Trophoblast cell (in vitro differentiated cells and primary cell): ENCODE measurements at regions not wholly inside any gene's neighbourhood (a gene's known extent, or its start where the extent isn't known, plus 50 kb on each side); places are given as distances from the start of the nearest gene placed in this dataset.

Experiments
- DNase-seq, 2 donors: peaks; one replicate each; pipeline ENCODE4 v3.0.0-alpha.2; 2016
- H2AFZ ChIP-seq: 2 replicates; pipeline ENCODE4 v1.6.1; 2013; ENCODE audit warnings: low read length, moderate library complexity, mild to moderate bottlenecking; ENCODE audit not compliant: insufficient read depth, poor library complexity
- H2AK5ac ChIP-seq: 2 replicates; pipeline ENCODE4 v1.6.1; 2013; ENCODE audit warnings: mild to moderate bottlenecking, low read length
- H2BK120ac ChIP-seq: 2 replicates; pipeline ENCODE4 v1.6.1; 2013; ENCODE audit warnings: low read length, mild to moderate bottlenecking, moderate library complexity; ENCODE audit not compliant: insufficient read depth, poor library complexity
- H2BK12ac ChIP-seq: 2 replicates; pipeline ENCODE4 v1.6.1; 2013; ENCODE audit warnings: mild to moderate bottlenecking, low read length, moderate library complexity
- H2BK5ac ChIP-seq: 2 replicates; pipeline ENCODE4 v1.6.1; 2013; ENCODE audit warnings: low read length, low read depth, moderate library complexity, mild to moderate bottlenecking; ENCODE audit not compliant: poor library complexity
- H3K14ac ChIP-seq: 2 replicates; pipeline ENCODE4 v1.6.1; 2013; ENCODE audit warnings: mild to moderate bottlenecking, low read length
- H3K18ac ChIP-seq: 2 replicates; pipeline ENCODE4 v1.6.1; 2013; ENCODE audit warnings: mild to moderate bottlenecking, low read length
- H3K23ac ChIP-seq: 2 replicates; pipeline ENCODE4 v1.6.1; 2013; ENCODE audit warnings: low read length
- H3K27ac ChIP-seq: 2 replicates; pipeline ENCODE4 v1.5.1; 2013; ENCODE audit warnings: low read depth, mild to moderate bottlenecking, inconsistent platforms, low read length, moderate library complexity
- H3K27me3 ChIP-seq: 2 replicates; pipeline ENCODE4 v1.6.1; 2013; ENCODE audit warnings: inconsistent platforms, mild to moderate bottlenecking, low read length, moderate library complexity; ENCODE audit not compliant: insufficient read depth
- H3K36me3 ChIP-seq, 2 experiments: 1 replicate in 1 of 2; 2 replicates in 1 of 2; pipeline ENCODE4 v1.6.1; 2013; ENCODE audit warnings: low read length in 2 of 2, mild to moderate bottlenecking in 2 of 2, moderate library complexity in 1 of 2; ENCODE audit not compliant: insufficient read depth in 2 of 2, control insufficient read depth in 1 of 2
- H3K4ac ChIP-seq: 2 replicates; pipeline ENCODE4 v1.6.1; 2013; ENCODE audit warnings: low read depth, mild to moderate bottlenecking, low read length, moderate library complexity
- H3K4me1 ChIP-seq, 2 experiments: 1 replicate in 1 of 2; 2 replicates in 1 of 2; pipeline ENCODE4 v1.6.1; 2013; ENCODE audit warnings: low read length in 2 of 2, mild to moderate bottlenecking in 2 of 2, moderate library complexity in 1 of 2; ENCODE audit not compliant: insufficient read depth in 2 of 2, control insufficient read depth in 1 of 2
- H3K4me2 ChIP-seq: 2 replicates; pipeline ENCODE4 v1.6.1; 2013; ENCODE audit warnings: inconsistent platforms, mild to moderate bottlenecking, low read length, moderate library complexity
- H3K4me3 ChIP-seq: 2 replicates; pipeline ENCODE4 v1.5.1; 2013; ENCODE audit warnings: mild to moderate bottlenecking, low read depth, low read length, inconsistent platforms
- H3K79me1 ChIP-seq: one replicate; pipeline ENCODE4 v1.6.1; 2013; ENCODE audit warnings: low read length
- H3K79me2 ChIP-seq: 2 replicates; pipeline ENCODE4 v1.6.1; 2013; ENCODE audit warnings: low read length, mild to moderate bottlenecking; ENCODE audit not compliant: control insufficient read depth, insufficient read depth, poor library complexity
- H3K9ac ChIP-seq: 2 replicates; pipeline ENCODE4 v1.6.1; 2013; ENCODE audit warnings: mild to moderate bottlenecking, low read length
- H3K9me3 ChIP-seq: 2 replicates; pipeline ENCODE4 v1.6.1; 2013; ENCODE audit warnings: low read depth, mild to moderate bottlenecking, control low read depth, inconsistent platforms, low read length; ENCODE audit not compliant: insufficient read depth
- H4K12ac ChIP-seq: 2 replicates; pipeline ENCODE4 v1.6.1; 2013; ENCODE audit warnings: low read depth, mild to moderate bottlenecking, low read length, moderate library complexity
- H4K8ac ChIP-seq: 2 replicates; pipeline ENCODE4 v1.6.1; 2013; ENCODE audit warnings: low read depth, mild to moderate bottlenecking, low read length, moderate library complexity
- H4K91ac ChIP-seq: one replicate; pipeline ENCODE4 v1.6.1; 2013; ENCODE audit warnings: low read depth, mild to moderate bottlenecking, low read length, moderate library complexity
- WGBS: extraction: QIAGEN DNeasy Blood & Tissue Kit; methylation state at CpG from one replicate; pipeline ENCODE4 v1.1.7; 2013; ENCODE audit warnings: missing lambda C conversion rate; ENCODE audit not compliant: insufficient read length, insufficient coverage; ENCODE audit errors: extremely low coverage; 5-methylcytosine and 5-hydroxymethylcytosine counted together

GRCh38 chr5:93870649-93871048 lies 129.2 kb upstream of the POU5F2 start:
- no peak overlapping the region for H3K14ac ChIP-seq
- no peak overlapping the region for H2BK5ac ChIP-seq
- no peaks in the 10 kb centered on the region for H3K79me1 ChIP-seq
- no peak overlapping the region for H3K4me2 ChIP-seq
- no peak for DNase-seq
- no peak overlapping the region for H3K23ac ChIP-seq
- no peak overlapping the region for H2BK12ac ChIP-seq
- no peak overlapping the region for H2AFZ ChIP-seq
- H3K79me2 ChIP-seq: no peaks in the 10 kb centered on the region
- H4K12ac ChIP-seq: no peak overlapping the region
- no peaks in the 10 kb centered on the region for H3K27me3 ChIP-seq
- H3K36me3 ChIP-seq: no peaks in the 10 kb centered on the region
- no peak overlapping the region for H3K27ac ChIP-seq
- H3K4ac ChIP-seq: no peak overlapping the region
- H3K18ac ChIP-seq: no peak overlapping the region
- H3K9me3 ChIP-seq: no peaks in the 10 kb centered on the region
- no peak overlapping the region for H4K91ac ChIP-seq
- H3K9ac ChIP-seq: no peak overlapping the region
- no peak overlapping the region for H2AK5ac ChIP-seq
- no peak overlapping the region for H2BK120ac ChIP-seq
- H3K4me1 ChIP-seq: peaks cover 0 to 2% of the 10 kb centered on the region in 2 experiments
- no peak overlapping the region for H3K4me3 ChIP-seq
- no peak overlapping the region for H4K8ac ChIP-seq
- no CpG with 5 or more reads among the region's 3 CpGs for WGBS

GRCh38 chr5:93868851-93869250 lies 127.5 kb upstream of the POU5F2 start:
- H2BK12ac ChIP-seq: no peak overlapping the region
- no peaks in the 10 kb centered on the region for H3K79me1 ChIP-seq
- H2BK5ac ChIP-seq: no peak overlapping the region
- H3K36me3 ChIP-seq: no peaks in the 10 kb centered on the region
- no peaks in the 10 kb centered on the region for H3K27me3 ChIP-seq
- H2BK120ac ChIP-seq: no peak overlapping the region
- H3K9me3 ChIP-seq: no peaks in the 10 kb centered on the region
- H3K79me2 ChIP-seq: no peaks in the 10 kb centered on the region
- no peak overlapping the region for H3K9ac ChIP-seq
- WGBS: no CpG with 5 or more reads among the region's 6 CpGs
- no peak overlapping the region for H3K27ac ChIP-seq
- no peak overlapping the region for H3K4ac ChIP-seq
- DNase-seq: no peak
- no peak overlapping the region for H3K23ac ChIP-seq
- no peaks in the 10 kb centered on the region for H3K4me1 ChIP-seq
- H3K4me3 ChIP-seq: no peak overlapping the region
- no peak overlapping the region for H3K14ac ChIP-seq
- no peak overlapping the region for H4K8ac ChIP-seq
- no peak overlapping the region for H3K4me2 ChIP-seq
- no peak overlapping the region for H2AFZ ChIP-seq
- no peak overlapping the region for H3K18ac ChIP-seq
- H2AK5ac ChIP-seq: no peak overlapping the region
- H4K91ac ChIP-seq: no peak overlapping the region
- H4K12ac ChIP-seq: no peak overlapping the region

- H3K27ac ChIP-seq: no peak overlapping the region
- H2BK120ac ChIP-seq: no peak overlapping the region
- no peaks in the 10 kb centered on the region for H3K79me1 ChIP-seq
- no peak overlapping the region for H2BK12ac ChIP-seq
- H3K18ac ChIP-seq: no peak overlapping the region
- H3K9ac ChIP-seq: no peak overlapping the region
- no peak for DNase-seq
- no peak overlapping the region for H3K23ac ChIP-seq
- no peak overlapping the region for H4K8ac ChIP-seq
- no peak overlapping the region for H2AK5ac ChIP-seq
- H3K79me2 ChIP-seq: no peaks in the 10 kb centered on the region
- no CpG with 5 or more reads among the region's 3 CpGs for WGBS
- H3K4me2 ChIP-seq: no peak overlapping the region
- no peak overlapping the region for H2BK5ac ChIP-seq
- no peak overlapping the region for H4K91ac ChIP-seq
- no peaks in the 10 kb centered on the region for H3K36me3 ChIP-seq
- H3K4me1 ChIP-seq: no peaks in the 10 kb centered on the region
- H4K12ac ChIP-seq: no peak overlapping the region
- H3K9me3 ChIP-seq: no peaks in the 10 kb centered on the region
- no peak overlapping the region for H3K4ac ChIP-seq
- no peak overlapping the region for H3K14ac ChIP-seq
- no peak overlapping the region for H3K4me3 ChIP-seq
- no peaks in the 10 kb centered on the region for H3K27me3 ChIP-seq
- H2AFZ ChIP-seq: no peak overlapping the region
Observed at GRCh38 chr5:93850311-93850710, 108.9 kb upstream of the POU5F2 start.

- no CpG with 5 or more reads among the region's 2 CpGs for WGBS
- H3K36me3 ChIP-seq: no peaks in the 10 kb centered on the region
- no peak overlapping the region for H3K18ac ChIP-seq
- DNase-seq: no peak
- H3K27ac ChIP-seq: no peak overlapping the region
- no peak overlapping the region for H4K8ac ChIP-seq
- H2BK120ac ChIP-seq: no peak overlapping the region
- H3K14ac ChIP-seq: no peak overlapping the region
- no peak overlapping the region for H2BK12ac ChIP-seq
- no peak overlapping the region for H3K4me3 ChIP-seq
- no peak overlapping the region for H4K12ac ChIP-seq
- no peaks in the 10 kb centered on the region for H3K79me1 ChIP-seq
- no peak overlapping the region for H3K23ac ChIP-seq
- no peak overlapping the region for H3K4me2 ChIP-seq
- H2BK5ac ChIP-seq: no peak overlapping the region
- H4K91ac ChIP-seq: no peak overlapping the region
- no peak overlapping the region for H2AK5ac ChIP-seq
- no peak overlapping the region for H3K4ac ChIP-seq
- no peak overlapping the region for H2AFZ ChIP-seq
- H3K9ac ChIP-seq: no peak overlapping the region
- no peaks in the 10 kb centered on the region for H3K27me3 ChIP-seq
- peaks cover 5% of the 10 kb centered on the region for H3K9me3 ChIP-seq
- no peaks in the 10 kb centered on the region for H3K79me2 ChIP-seq
- H3K4me1 ChIP-seq: no peaks in the 10 kb centered on the region
Observed at GRCh38 chr5:93845376-93845775, 104.0 kb upstream of the POU5F2 start.
